Loucy (cell line): ENCODE measurements at regions not wholly inside any gene's neighbourhood (a gene's known extent, or its start where the extent isn't known, plus 50 kb on each side); places are given as distances from the start of the nearest gene placed in this dataset.

Source experiments
- H2AFZ ChIP-seq: fragments of 200-600 bp; sonication (generic); 2 replicates; pipeline ENCODE4 v1.6.0; 2016; ENCODE audit warnings: antibody characterized with exemption, mild to moderate bottlenecking, low read length, moderate library complexity
- H3F3A ChIP-seq: fragments of 200-600 bp; 2 replicates; pipeline ENCODE4 v1.6.0; 2016; ENCODE audit warnings: antibody characterized with exemption, low read depth, mild to moderate bottlenecking
- H3K27me3 ChIP-seq: fragments of 200-600 bp; sonication (generic); 2 replicates; pipeline ENCODE4 v1.6.1; 2014; ENCODE audit warnings: low read length, mild to moderate bottlenecking; ENCODE audit not compliant: insufficient read depth, poor library complexity, severe bottlenecking
- H3K36me3 ChIP-seq: fragments of 200-600 bp; sonication (generic); 2 replicates; pipeline ENCODE4 v1.6.1; 2016; ENCODE audit warnings: low read length; ENCODE audit not compliant: insufficient read depth
- H3K4me1 ChIP-seq: fragments of 200-600 bp; sonication (generic); 2 replicates; pipeline ENCODE4 v1.5.1; 2014; ENCODE audit warnings: low read length, mild to moderate bottlenecking; ENCODE audit not compliant: insufficient read depth, poor library complexity, severe bottlenecking
- H3K4me2 ChIP-seq: fragments of 200-600 bp; sonication (generic); 2 replicates; pipeline ENCODE4 v1.6.0; 2014; ENCODE audit warnings: antibody characterized with exemption, low read length, low read depth, mild to moderate bottlenecking; ENCODE audit not compliant: poor library complexity, severe bottlenecking
- H3K4me3 ChIP-seq: fragments of 200-600 bp; sonication (generic); 2 replicates; pipeline ENCODE4 v1.5.1; 2014; ENCODE audit warnings: low read length, mild to moderate bottlenecking, mixed read lengths; ENCODE audit not compliant: poor library complexity, severe bottlenecking
- H3K79me2 ChIP-seq: fragments of 200-600 bp; sonication (generic); 2 replicates; pipeline ENCODE4 v1.6.1; 2014; ENCODE audit warnings: low read length; ENCODE audit not compliant: insufficient read depth
- H3K9ac ChIP-seq: fragments of 200-600 bp; sonication (generic); 2 replicates; pipeline ENCODE4 v1.6.0; 2014; ENCODE audit warnings: mild to moderate bottlenecking, low read depth, low read length, moderate library complexity; ENCODE audit not compliant: poor library complexity, severe bottlenecking
- H3K9me2 ChIP-seq: fragments of 200-600 bp; sonication (generic); replicated peaks from 2 replicates; pipeline ENCODE4 v1.6.1; 2016; ENCODE audit warnings: low read depth, low read length, mixed read lengths
- H3K9me3 ChIP-seq: fragments of 200-600 bp; sonication (generic); 2 replicates; pipeline ENCODE4 v1.6.1; 2014; ENCODE audit warnings: mild to moderate bottlenecking, antibody characterized with exemption, low read length, low read depth; ENCODE audit not compliant: insufficient read depth
- H4K20me1 ChIP-seq: fragments of 200-600 bp; sonication (generic); 2 replicates; pipeline ENCODE4 v1.6.0; 2014; ENCODE audit warnings: antibody characterized with exemption, low read length, mild to moderate bottlenecking; ENCODE audit not compliant: insufficient read depth, poor library complexity, severe bottlenecking
- CTCF ChIP-seq: fragments of 200-600 bp; sonication (generic); conservative IDR thresholded peaks from 2 replicates; pipeline ENCODE4 v1.5.1; 2014; ENCODE audit warnings: mild to moderate bottlenecking, antibody characterized with exemption, low read length
- EZH2phosphoT487 ChIP-seq: fragments of 200-600 bp; IDR thresholded peaks from 2 replicates; pipeline ENCODE4 v1.6.1; 2018; ENCODE audit warnings: antibody characterized with exemption, mild to moderate bottlenecking, moderate library complexity, borderline replicate concordance

GRCh38 chr14:62532181-62532580 lies 513.1 kb downstream of the KCNH5 start:
- Histone ChIP-seq H3K9me3 (no peaks in the 10 kb centered on the region), H3K4me3 (no peak overlapping the region), H3K36me3 (no peaks in the 10 kb centered on the region), H3K9me2 (no peaks in the 10 kb centered on the region), H4K20me1 (no peaks in the 10 kb centered on the region), H3K4me1 (no peaks in the 10 kb centered on the region), H3K79me2 (no peaks in the 10 kb centered on the region), H3F3A (no peaks in the 10 kb centered on the region), H3K4me2 (no peak overlapping the region), H3K9ac (no peak overlapping the region), H2AFZ (no peak overlapping the region), H3K27me3 (no peaks in the 10 kb centered on the region)
- TF ChIP-seq CTCF: no peak

- no peak overlapping the region for H2AFZ ChIP-seq
- no peak for TF ChIP-seq EZH2phosphoT487
- H3K9me3 ChIP-seq: no peaks in the 10 kb centered on the region
These were observed 498.3 kb downstream of the KCNH5 start for GRCh38 chr14:62546862-62547474.

GRCh38 chr14:62557416-62557815 lies 487.8 kb downstream of the KCNH5 start:
- Histone ChIP-seq H3K9me3 (no peaks in the 10 kb centered on the region), H3K27me3 (no peaks in the 10 kb centered on the region), H2AFZ (no peak overlapping the region), H3K4me3 (no peak overlapping the region), H3K4me1 (no peaks in the 10 kb centered on the region), H3K9ac (no peak overlapping the region), H3K9me2 (no peaks in the 10 kb centered on the region), H3K4me2 (no peak overlapping the region), H3F3A (no peaks in the 10 kb centered on the region), H3K79me2 (no peaks in the 10 kb centered on the region), H4K20me1 (no peaks in the 10 kb centered on the region), H3K36me3 (no peaks in the 10 kb centered on the region)
- TF ChIP-seq CTCF (no peak), EZH2phosphoT487 (no peak)

More at GRCh38 chr14:62546862-62547474, 498.3 kb downstream of the KCNH5 start:
- Histone ChIP-seq H3K4me1 (no peaks in the 10 kb centered on the region), H3F3A (no peaks in the 10 kb centered on the region), H3K9ac (no peak overlapping the region), H3K36me3 (no peaks in the 10 kb centered on the region), H3K27me3 (no peaks in the 10 kb centered on the region), H3K9me2 (no peaks in the 10 kb centered on the region), H3K4me2 (no peak overlapping the region), H3K79me2 (no peaks in the 10 kb centered on the region), H4K20me1 (no peaks in the 10 kb centered on the region), H3K4me3 (no peak overlapping the region)

- TF ChIP-seq CTCF (no peak), EZH2phosphoT487 (no peak)
- H3K4me2 ChIP-seq: no peak overlapping the region
- no peak overlapping the region for H3K9ac ChIP-seq
These were observed 486.8 kb downstream of the KCNH5 start for GRCh38 chr14:62558451-62558850.

More at GRCh38 chr14:62558451-62558850, 486.8 kb downstream of the KCNH5 start:
- Histone ChIP-seq H3K4me3 (no peak overlapping the region), H3K36me3 (no peaks in the 10 kb centered on the region), H3K9me3 (no peaks in the 10 kb centered on the region), H3K79me2 (no peaks in the 10 kb centered on the region), H4K20me1 (no peaks in the 10 kb centered on the region), H3F3A (no peaks in the 10 kb centered on the region), H2AFZ (no peak overlapping the region), H3K27me3 (no peaks in the 10 kb centered on the region), H3K9me2 (no peaks in the 10 kb centered on the region), H3K4me1 (no peaks in the 10 kb centered on the region)
